ENCODE measurements at regions not wholly inside any gene's neighbourhood (a gene's known extent, or its start where the extent isn't known, plus 50 kb on each side); places are given as distances from the start of the nearest gene placed in this dataset.

DNA sequence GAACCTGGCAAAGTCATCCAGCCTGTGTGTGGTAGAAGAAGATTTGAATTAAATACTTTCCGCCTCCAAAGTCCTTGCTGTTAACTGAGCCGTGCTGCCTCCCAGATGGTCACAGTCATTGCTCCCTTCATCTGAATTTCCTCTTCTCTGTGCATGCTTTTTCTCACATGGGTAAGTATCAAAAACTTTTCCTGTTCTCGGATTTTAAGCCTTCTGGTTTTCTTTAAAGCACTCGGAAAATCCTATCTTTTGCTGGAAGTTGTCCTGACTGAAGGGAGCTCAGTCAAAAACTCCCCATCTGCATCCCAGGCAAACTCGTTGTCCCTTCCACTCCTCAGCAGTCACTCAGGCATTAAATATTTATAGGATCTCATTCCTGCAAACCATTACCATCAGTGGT is 290.0 kb upstream of the PIK3R1 start:
- Histone ChIP-seq H3K9me3 (ENCODE audit: control insufficient read depth, low read depth, low read length) (no peaks in the 10 kb centered on the region), H2AFZ (ENCODE audit: low read length) (no peak overlapping the region), H3K79me1 (ENCODE audit: insufficient read depth, low read depth, low read length, poor library complexity, severe bottlenecking) (no peaks in the 10 kb centered on the region), H3T11ph (ENCODE audit: low read length) (no peak overlapping the region), H3K18ac (ENCODE audit: insufficient read length, low read depth, low read length) (no peak overlapping the region), H4K5ac (ENCODE audit: insufficient read length, low read depth, low read length) (no peak overlapping the region), H3K23ac (ENCODE audit: insufficient read length, low read depth, low read length) (no peak overlapping the region), H2BK20ac (ENCODE audit: low read depth, low read length, poor library complexity, severe bottlenecking) (no peak overlapping the region), H3K4ac (ENCODE audit: low read depth, low read length) (no peak overlapping the region), H3K79me2 (ENCODE audit: insufficient read depth, low read length) (no peaks in the 10 kb centered on the region), H3K23me2 (ENCODE audit: insufficient read length, low read depth, low read length, poor library complexity, severe bottlenecking) (no peaks in the 10 kb centered on the region), H3K9ac (ENCODE audit: extremely low read depth, insufficient read length, low read length) (no peak overlapping the region), H3K56ac (ENCODE audit: insufficient read length, low read depth, low read length) (no peak overlapping the region), H2BK15ac (ENCODE audit: low read depth, low read length) (no peak overlapping the region), H2BK12ac (ENCODE audit: insufficient read length, low read depth, low read length) (no peak overlapping the region), H2BK5ac (ENCODE audit: insufficient read length, low read length) (no peak overlapping the region), H2BK120ac (ENCODE audit: low read depth, low read length, poor library complexity, severe bottlenecking) (no peak overlapping the region), H4K91ac (ENCODE audit: insufficient read length, low read depth, low read length) (no peak overlapping the region), H3K27me3 (ENCODE audit: insufficient read depth, low read length) (no peaks in the 10 kb centered on the region), H3K4me2 (ENCODE audit: insufficient read depth, insufficient read length, low read length) (no peak overlapping the region), H4K8ac (replicated peaks; ENCODE audit: insufficient read length, low read depth, low read length) (no peak overlapping the region), H3K14ac (ENCODE audit: insufficient read depth, low read length) (no peak overlapping the region), H3K27ac (ENCODE audit: insufficient read length, low read depth, low read length) (no peak overlapping the region), H2AK5ac (ENCODE audit: insufficient read length, low read length) (no peak overlapping the region), H3K4me1 (ENCODE audit: insufficient read depth, low read length) (no peaks in the 10 kb centered on the region), H4K20me1 (ENCODE audit: control insufficient read depth, insufficient read depth, insufficient read length) (no peaks in the 10 kb centered on the region)
- Mint-ChIP-seq H3K27me3 (ENCODE audit: low read depth) (no peaks in the 10 kb centered on the region), H3K36me3 (ENCODE audit: insufficient read depth in 1 of 3, low read depth in 3 of 3) (no peaks in the 10 kb centered on the region; a peak in 1 of 7 replicates), H3K4me1 (no peaks in the 10 kb centered on the region), H3K4me3 (no peak overlapping the region), H3K27ac (no peak overlapping the region), H3K9me3 (peaks cover 0 to 1% of the 10 kb centered on the region in 2 experiments; a peak in 1 of 5 replicates)
- WGBS (ENCODE audit: extremely low coverage, insufficient read length, low lambda C conversion rate), result no CpG with 5 or more reads among the region's 5 CpGs
- TF ChIP-seq, protein P1, sequence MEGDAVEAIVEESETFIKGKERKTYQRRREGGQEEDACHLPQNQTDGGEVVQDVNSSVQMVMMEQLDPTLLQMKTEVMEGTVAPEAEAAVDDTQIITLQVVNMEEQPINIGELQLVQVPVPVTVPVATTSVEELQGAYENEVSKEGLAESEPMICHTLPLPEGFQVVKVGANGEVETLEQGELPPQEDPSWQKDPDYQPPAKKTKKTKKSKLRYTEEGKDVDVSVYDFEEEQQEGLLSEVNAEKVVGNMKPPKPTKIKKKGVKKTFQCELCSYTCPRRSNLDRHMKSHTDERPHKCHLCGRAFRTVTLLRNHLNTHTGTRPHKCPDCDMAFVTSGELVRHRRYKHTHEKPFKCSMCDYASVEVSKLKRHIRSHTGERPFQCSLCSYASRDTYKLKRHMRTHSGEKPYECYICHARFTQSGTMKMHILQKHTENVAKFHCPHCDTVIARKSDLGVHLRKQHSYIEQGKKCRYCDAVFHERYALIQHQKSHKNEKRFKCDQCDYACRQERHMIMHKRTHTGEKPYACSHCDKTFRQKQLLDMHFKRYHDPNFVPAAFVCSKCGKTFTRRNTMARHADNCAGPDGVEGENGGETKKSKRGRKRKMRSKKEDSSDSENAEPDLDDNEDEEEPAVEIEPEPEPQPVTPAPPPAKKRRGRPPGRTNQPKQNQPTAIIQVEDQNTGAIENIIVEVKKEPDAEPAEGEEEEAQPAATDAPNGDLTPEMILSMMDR (conservative IDR thresholded peaks at IDR 0.05), result no peak
- no peak for DNase-seq
